GM23248 (cell line): ENCODE measurements at regions not wholly inside any gene's neighbourhood (a gene's known extent, or its start where the extent isn't known, plus 50 kb on each side); places are given as distances from the start of the nearest gene placed in this dataset.
A peak's percentile ranks its signal among the peaks of the same experiment; 100 is the strongest.

ENCODE experiments used
- DNase-seq: peaks from one replicate; pipeline ENCODE4 v3.0.0-alpha.2; 2015
- H2AFZ ChIP-seq: fragments of 200-600 bp; sonication (generic); 2 replicates; pipeline ENCODE4 v1.6.1; 2016; ENCODE audit warnings: antibody characterized with exemption
- H3F3A ChIP-seq: fragments of 200-600 bp; sonication (generic); 2 replicates; pipeline ENCODE4 v1.6.1; 2016; ENCODE audit warnings: mild to moderate bottlenecking, antibody characterized with exemption, mixed run types; ENCODE audit not compliant: insufficient read depth
- H3K27ac ChIP-seq: fragments of 200-600 bp; sonication (generic); 2 replicates; pipeline ENCODE4 v1.5.1; 2016; ENCODE audit warnings: mild to moderate bottlenecking
- H3K27me3 ChIP-seq: fragments of 200-600 bp; sonication (generic); replicated peaks from 2 replicates; pipeline ENCODE4 v1.6.1; 2016; ENCODE audit warnings: mild to moderate bottlenecking; ENCODE audit not compliant: insufficient read depth
- H3K36me3 ChIP-seq: fragments of 200-600 bp; sonication (generic); 2 replicates; pipeline ENCODE4 v1.6.1; 2016; ENCODE audit warnings: low read depth, mild to moderate bottlenecking
- H3K4me1 ChIP-seq: fragments of 200-600 bp; sonication (generic); 2 replicates; pipeline ENCODE4 v1.6.1; 2016; ENCODE audit warnings: mild to moderate bottlenecking; ENCODE audit not compliant: insufficient read depth
- H3K4me2 ChIP-seq: fragments of 200-600 bp; sonication (generic); one replicate; pipeline ENCODE4 v1.6.1; 2016; ENCODE audit warnings: mild to moderate bottlenecking; ENCODE audit not compliant: unreplicated experiment
- H3K4me3 ChIP-seq: fragments of 200-600 bp; sonication (generic); 2 replicates; pipeline ENCODE4 v1.5.1; 2016; ENCODE audit warnings: mild to moderate bottlenecking
- H3K79me2 ChIP-seq: fragments of 200-600 bp; sonication (generic); 2 replicates; pipeline ENCODE4 v1.6.1; 2016; ENCODE audit warnings: mild to moderate bottlenecking; ENCODE audit not compliant: insufficient read depth
- H3K9ac ChIP-seq: fragments of 200-600 bp; sonication (generic); 2 replicates; pipeline ENCODE4 v1.6.1; 2016; ENCODE audit warnings: mild to moderate bottlenecking
- H3K9me2 ChIP-seq: fragments of 200-600 bp; sonication (generic); 2 replicates; pipeline ENCODE4 v1.6.1; 2016; ENCODE audit warnings: mixed run types, mild to moderate bottlenecking, moderate library complexity; ENCODE audit not compliant: insufficient read depth
- H3K9me3 ChIP-seq: fragments of 200-600 bp; sonication (generic); one replicate; pipeline ENCODE4 v1.6.1; 2017; ENCODE audit warnings: low read depth
- H4K20me1 ChIP-seq: fragments of 200-600 bp; sonication (generic); 2 replicates; pipeline ENCODE4 v1.6.0; 2016; ENCODE audit not compliant: insufficient read depth
- EZH2 ChIP-seq: fragments of 200-600 bp; sonication (generic); IDR thresholded peaks from 2 replicates; pipeline ENCODE4 v1.6.1; 2018; ENCODE audit warnings: antibody characterized with exemption, mild to moderate bottlenecking; ENCODE audit not compliant: insufficient read depth, poor library complexity, severe bottlenecking
- EZH2phosphoT487 ChIP-seq: fragments of 200-600 bp; sonication (generic); IDR thresholded peaks from 2 replicates; pipeline ENCODE4 v1.6.1; 2018; ENCODE audit warnings: antibody characterized with exemption, moderate library complexity, mild to moderate bottlenecking, low read depth; ENCODE audit not compliant: insufficient read depth
- WGBS, 2 experiments: methylation state at CpG; one replicate each; pipeline ENCODE4 v1.1.6; 2015 to 2017; ENCODE audit warnings: low lambda C conversion rate in 2 of 2, low coverage in 1 of 2; ENCODE audit errors: missing lambda C conversion rate in 2 of 2; 5-methylcytosine and 5-hydroxymethylcytosine counted together
- in situ Hi-C: fragments of 300-500 bp; cut with MboI; formaldehyde crosslinking; loops from 2 replicates; pipeline ENCODE4 v1.15.0; 2020

DNA sequence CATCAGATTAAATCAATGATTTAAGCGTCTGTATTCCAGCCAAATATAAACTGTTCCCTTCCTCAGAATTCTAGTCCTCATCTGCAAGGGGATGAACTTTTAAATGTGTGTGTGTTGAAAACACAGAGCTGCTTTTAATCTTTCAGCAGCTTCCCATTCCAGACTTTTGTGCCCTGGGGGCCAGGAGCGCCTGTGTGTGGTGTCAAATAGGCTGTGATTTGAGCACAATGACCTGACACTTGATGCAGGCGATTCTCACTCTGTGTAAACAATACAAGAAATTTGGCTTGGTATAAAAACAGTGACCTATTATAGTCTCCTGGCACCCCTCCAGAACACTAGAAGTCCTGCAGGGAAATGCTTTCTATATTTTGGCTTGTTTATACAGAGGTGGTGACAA is 274.6 kb upstream of the ROPN1 start:
- Histone ChIP-seq H3K4me2 (no peak overlapping the region), H3K36me3 (no peaks in the 10 kb centered on the region), H3F3A (peaks cover 14% of the 10 kb centered on the region; the same call in 1 of the 2 replicates), H3K4me3 (no peak overlapping the region), H4K20me1 (no peaks in the 10 kb centered on the region), H3K27me3 (no peaks in the 10 kb centered on the region), H3K4me1 (peaks cover 16% of the 10 kb centered on the region), H3K9ac (no peak overlapping the region), H3K79me2 (no peaks in the 10 kb centered on the region), H2AFZ (no peak overlapping the region), H3K9me3 (no peaks in the 10 kb centered on the region), H3K9me2 (no peaks in the 10 kb centered on the region), H3K27ac (no peak overlapping the region)
- peak; percentile 35 for DNase-seq
- TF ChIP-seq EZH2phosphoT487 = no peak
- no peak for TF ChIP-seq EZH2
- WGBS, 2 experiments = 32% methylated on average over 3 of the region's 3 CpGs
- in situ Hi-C loops = no loop called here

DNA sequence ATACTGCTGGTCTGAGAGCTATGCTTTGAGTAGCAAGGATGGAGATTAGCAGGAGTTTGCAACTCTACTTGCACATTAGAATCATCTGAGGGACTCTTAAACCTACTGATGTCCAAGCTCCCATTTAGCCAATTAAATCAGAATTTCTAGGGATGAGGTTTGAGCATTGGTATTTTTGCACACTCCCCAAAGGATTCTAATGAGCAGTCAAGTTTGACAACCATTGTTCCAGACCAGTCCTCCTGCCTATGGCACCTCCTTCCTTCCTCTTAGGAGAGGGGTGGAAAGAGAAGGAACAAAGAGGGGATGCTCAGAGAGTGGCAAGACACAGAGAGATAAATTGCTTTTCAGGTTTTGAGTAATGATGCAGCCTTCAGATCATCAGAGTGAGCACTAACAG is 275.5 kb upstream of the ROPN1 start:
- peaks cover 15% of the 10 kb centered on the region for H3K4me1 ChIP-seq
- no peak for DNase-seq
- H3K4me3 ChIP-seq = no peak overlapping the region
- no peaks in the 10 kb centered on the region for H3K9me3 ChIP-seq
- H3K9me2 ChIP-seq = no peaks in the 10 kb centered on the region
- in situ Hi-C loops = no loop called here
- H3K27me3 ChIP-seq = no peaks in the 10 kb centered on the region
- H4K20me1 ChIP-seq = no peaks in the 10 kb centered on the region
- no peaks in the 10 kb centered on the region for H3K79me2 ChIP-seq
- H3K9ac ChIP-seq = no peak overlapping the region
- TF ChIP-seq EZH2phosphoT487 (no peak), EZH2 (no peak)
- no peak overlapping the region for H2AFZ ChIP-seq
- H3K36me3 ChIP-seq = no peaks in the 10 kb centered on the region
- H3K27ac ChIP-seq = no peak overlapping the region
- H3K4me2 ChIP-seq = no peak overlapping the region
- peaks cover 12% of the 10 kb centered on the region; the same call in 1 of the 2 replicates for H3F3A ChIP-seq

DNA sequence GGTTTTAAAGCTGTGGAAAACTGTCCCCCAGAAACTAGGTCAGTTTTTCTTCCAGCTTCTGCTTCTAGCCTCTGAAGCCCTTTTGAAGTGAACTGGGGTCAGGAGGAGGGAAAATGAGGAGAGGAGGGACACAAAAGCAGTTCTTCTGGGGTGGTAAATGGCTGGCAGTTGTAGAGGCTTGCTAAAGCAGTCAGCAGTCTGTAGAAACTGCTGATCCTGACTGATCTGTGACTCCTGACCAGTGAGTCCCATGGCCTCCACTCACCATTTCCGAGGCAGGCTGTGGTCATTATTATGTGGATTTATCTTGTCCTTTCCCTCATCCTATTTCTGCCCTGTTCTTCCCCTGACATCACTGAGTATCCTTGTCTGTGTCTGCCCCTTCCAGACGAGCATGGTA is 276.4 kb upstream of the ROPN1 start:
- peaks cover 6% of the 10 kb centered on the region; the same call in 1 of the 2 replicates for H3F3A ChIP-seq
- no peak overlapping the region for H2AFZ ChIP-seq
- no peak overlapping the region for H3K4me3 ChIP-seq
- H3K27ac ChIP-seq = no peak overlapping the region
- H3K4me2 ChIP-seq = no peak overlapping the region
- no peaks in the 10 kb centered on the region for H4K20me1 ChIP-seq
- H3K4me1 ChIP-seq = peaks cover 10% of the 10 kb centered on the region
- DNase-seq = no peak
- H3K9ac ChIP-seq = no peak overlapping the region
- H3K79me2 ChIP-seq = no peaks in the 10 kb centered on the region
- in situ Hi-C loops = no loop called here
- no peaks in the 10 kb centered on the region for H3K27me3 ChIP-seq
- H3K36me3 ChIP-seq = no peaks in the 10 kb centered on the region
- TF ChIP-seq EZH2 = no peak
- TF ChIP-seq EZH2phosphoT487 = no peak
- H3K9me3 ChIP-seq = no peaks in the 10 kb centered on the region
- H3K9me2 ChIP-seq = no peaks in the 10 kb centered on the region
- 73 to 74% methylated on average over 2 of the region's 2 CpGs for WGBS, 2 experiments

DNA sequence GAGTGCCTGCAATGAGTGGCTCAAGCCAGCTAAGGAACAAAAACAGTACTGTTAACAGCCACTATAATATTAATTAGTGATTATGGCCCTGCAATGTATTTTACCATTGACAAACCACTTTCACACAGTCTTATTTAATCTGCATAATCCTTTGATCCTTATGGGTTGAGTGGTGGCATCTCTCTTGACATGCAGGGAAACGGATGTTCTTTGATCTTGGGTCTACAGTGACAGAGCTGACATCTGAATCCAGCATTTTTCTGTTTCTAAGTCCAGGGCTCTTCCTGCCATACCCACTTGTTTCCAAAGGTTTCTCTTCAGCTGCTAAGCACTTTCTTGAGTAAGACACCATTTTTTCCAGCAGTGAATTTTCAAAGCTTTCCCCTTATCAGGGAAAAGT is 277.7 kb upstream of the ROPN1 start:
- Histone ChIP-seq H4K20me1 (no peaks in the 10 kb centered on the region), H3K9me3 (no peaks in the 10 kb centered on the region), H2AFZ (no peak overlapping the region), H3K27me3 (no peaks in the 10 kb centered on the region), H3K27ac (no peak overlapping the region), H3K9me2 (no peaks in the 10 kb centered on the region), H3K4me3 (no peak overlapping the region), H3K9ac (no peak overlapping the region), H3K4me1 (0 out of 2 replicates have a peak, but pooled peaks cover 5% of the 10 kb centered on the region), H3K36me3 (no peaks in the 10 kb centered on the region), H3K4me2 (no peak overlapping the region), H3K79me2 (no peaks in the 10 kb centered on the region), H3F3A (no peaks in the 10 kb centered on the region)
- TF ChIP-seq EZH2 (no peak), EZH2phosphoT487 (no peak)
- DNase-seq = no peak
- in situ Hi-C loops = no loop called here
- WGBS, 2 experiments = 79 to 89% methylated on average over 1 of the region's 1 CpG

DNA sequence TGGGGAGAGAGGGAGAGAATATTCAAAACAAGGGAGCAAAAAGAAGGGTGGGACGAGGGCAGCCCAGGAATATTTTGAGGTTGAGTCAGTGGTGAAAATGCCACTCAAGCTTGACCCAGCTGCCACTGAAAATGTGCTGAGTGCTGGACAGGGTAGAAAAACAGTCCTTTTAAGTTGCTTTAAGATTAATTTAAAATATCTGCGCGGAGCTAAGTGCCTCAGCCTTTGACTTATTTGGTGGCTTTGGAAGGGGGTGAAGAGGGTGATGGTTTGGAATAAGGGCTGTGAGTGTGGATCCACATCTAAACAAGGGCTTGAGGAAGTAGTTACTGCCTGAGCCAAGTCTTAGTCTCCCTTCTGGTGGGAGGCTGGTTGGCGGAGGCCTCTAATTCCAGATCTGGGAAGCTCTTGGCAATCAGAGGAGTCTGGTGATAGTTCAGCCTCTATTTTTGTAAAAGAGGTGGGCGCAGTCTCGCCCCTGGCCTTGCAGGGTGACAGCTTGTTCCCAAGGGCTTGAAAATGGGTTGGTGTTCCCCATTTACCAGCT is 280.8 kb upstream of the ROPN1 start:
- no peak for DNase-seq
- H3F3A ChIP-seq = no peaks in the 10 kb centered on the region
- H3K4me3 ChIP-seq = no peak overlapping the region
- H4K20me1 ChIP-seq = no peaks in the 10 kb centered on the region
- no peak overlapping the region for H3K4me2 ChIP-seq
- no peaks in the 10 kb centered on the region for H3K79me2 ChIP-seq
- 0 out of 2 replicates have a peak, but pooled peaks cover 5% of the 10 kb centered on the region for H3K4me1 ChIP-seq
- 71 to 79% methylated on average over 6 of the region's 6 CpGs for WGBS, 2 experiments
- no peaks in the 10 kb centered on the region for H3K27me3 ChIP-seq
- TF ChIP-seq EZH2 (no peak), EZH2phosphoT487 (no peak)
- in situ Hi-C loops = no loop called here
- H3K36me3 ChIP-seq = no peaks in the 10 kb centered on the region
- H3K9ac ChIP-seq = no peak overlapping the region
- H2AFZ ChIP-seq = no peak overlapping the region
- no peak overlapping the region for H3K27ac ChIP-seq
- H3K9me2 ChIP-seq = no peaks in the 10 kb centered on the region
- H3K9me3 ChIP-seq = no peaks in the 10 kb centered on the region
